NT2/D1 (cell line): ENCODE measurements at regions not wholly inside any gene's neighbourhood (a gene's known extent, or its start where the extent isn't known, plus 50 kb on each side); places are given as distances from the start of the nearest gene placed in this dataset.

Experiments used
- YY1 ChIP-seq: IDR thresholded peaks from 2 replicates; pipeline ENCODE4 v1.6.1; 2011; ENCODE audit not compliant: insufficient read length, insufficient read depth
- ZNF274 ChIP-seq: IDR thresholded peaks from 2 replicates; pipeline ENCODE4 v1.6.1; 2011; ENCODE audit warnings: mild to moderate bottlenecking, low read depth, low read length

DNA sequence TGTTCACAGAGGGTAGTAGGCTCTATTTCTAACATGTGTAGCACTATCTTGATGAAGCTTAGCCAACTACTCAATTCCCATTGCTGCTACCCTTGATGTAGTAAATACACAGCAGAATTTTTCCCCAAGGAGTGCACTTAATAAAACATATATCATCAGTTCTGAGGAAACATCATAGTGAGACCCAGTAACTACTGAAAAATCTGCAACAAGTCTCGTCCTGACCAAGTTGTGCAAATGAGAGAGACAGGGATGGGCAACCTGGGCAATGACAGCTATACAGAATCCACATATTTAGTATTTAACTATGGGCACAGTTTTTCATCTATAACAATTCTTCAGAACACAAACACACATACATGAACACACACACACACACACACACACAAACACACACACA is 1073.8 kb upstream of the SORCS1 start:
- TF ChIP-seq ZNF274 (no peak), YY1 (no peak)
